ENCODE measurements at regions not wholly inside any gene's neighbourhood (a gene's known extent, or its start where the extent isn't known, plus 50 kb on each side); places are given as distances from the start of the nearest gene placed in this dataset.

DNA sequence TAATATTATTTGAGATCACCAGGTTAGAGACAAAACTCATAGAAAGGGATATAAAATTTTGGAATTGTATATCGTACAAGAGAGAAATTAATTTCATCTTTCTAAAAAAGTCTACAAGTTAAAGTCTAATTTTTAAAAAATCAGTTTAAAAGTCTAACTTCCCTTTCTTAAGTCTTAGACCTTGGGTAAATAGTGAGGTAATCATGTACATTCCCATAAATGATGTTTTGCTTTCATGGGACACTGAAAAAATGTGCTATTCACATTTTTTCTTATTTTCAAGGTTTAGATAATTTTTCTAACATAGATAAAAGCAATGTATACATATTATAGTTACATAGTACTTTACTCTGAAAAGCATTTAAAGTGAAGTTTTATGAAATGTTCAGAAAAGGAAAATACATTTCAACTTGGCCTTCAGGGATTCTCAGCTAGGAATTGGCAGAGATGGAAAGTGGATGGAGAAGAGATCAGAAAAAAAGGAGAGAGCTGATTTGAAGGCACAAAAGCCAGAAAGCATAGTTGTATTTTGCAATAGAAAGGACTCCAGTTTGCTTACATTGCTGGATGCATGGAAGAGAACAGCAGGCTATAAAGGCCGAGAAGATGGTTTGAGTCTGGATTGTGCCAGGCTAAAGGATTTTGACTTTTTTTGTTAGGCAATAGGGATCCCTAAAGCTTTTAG, 194.0 kb downstream of the CASP12 start:
- Histone ChIP-seq H3K36me3 (no peaks in the 10 kb centered on the region), H3K4me3 (no peak overlapping the region), H3K4me1 (peaks cover 0 to 20% (median 6%) of the 10 kb centered on the region in 4 donors), H3K27me3 (no peaks in the 10 kb centered on the region), H3K9me3 (no peaks in the 10 kb centered on the region), H3K27ac (peak overlapping the region in 4 of 5 donors; percentile 55 to 69 (median 62))
- intact Hi-C loops (cut with DNase I; ENCODE audit: low total_unique reads): no loop called here
- DNase-seq: no peak
- 94 to 99% (median 95%) methylated on average over 2 of the region's 2 CpGs for WGBS, 5 donors
- TF ChIP-seq, protein P1, sequence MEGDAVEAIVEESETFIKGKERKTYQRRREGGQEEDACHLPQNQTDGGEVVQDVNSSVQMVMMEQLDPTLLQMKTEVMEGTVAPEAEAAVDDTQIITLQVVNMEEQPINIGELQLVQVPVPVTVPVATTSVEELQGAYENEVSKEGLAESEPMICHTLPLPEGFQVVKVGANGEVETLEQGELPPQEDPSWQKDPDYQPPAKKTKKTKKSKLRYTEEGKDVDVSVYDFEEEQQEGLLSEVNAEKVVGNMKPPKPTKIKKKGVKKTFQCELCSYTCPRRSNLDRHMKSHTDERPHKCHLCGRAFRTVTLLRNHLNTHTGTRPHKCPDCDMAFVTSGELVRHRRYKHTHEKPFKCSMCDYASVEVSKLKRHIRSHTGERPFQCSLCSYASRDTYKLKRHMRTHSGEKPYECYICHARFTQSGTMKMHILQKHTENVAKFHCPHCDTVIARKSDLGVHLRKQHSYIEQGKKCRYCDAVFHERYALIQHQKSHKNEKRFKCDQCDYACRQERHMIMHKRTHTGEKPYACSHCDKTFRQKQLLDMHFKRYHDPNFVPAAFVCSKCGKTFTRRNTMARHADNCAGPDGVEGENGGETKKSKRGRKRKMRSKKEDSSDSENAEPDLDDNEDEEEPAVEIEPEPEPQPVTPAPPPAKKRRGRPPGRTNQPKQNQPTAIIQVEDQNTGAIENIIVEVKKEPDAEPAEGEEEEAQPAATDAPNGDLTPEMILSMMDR (IDR thresholded peaks at IDR 0.05): no peak
- TF ChIP-seq POLR2AphosphoS5 (IDR thresholded peaks at IDR 0.05) (no peak), EP300 (IDR thresholded peaks at IDR 0.05) (no peak), POLR2A (IDR thresholded peaks at IDR 0.05) (no peak)

DNA sequence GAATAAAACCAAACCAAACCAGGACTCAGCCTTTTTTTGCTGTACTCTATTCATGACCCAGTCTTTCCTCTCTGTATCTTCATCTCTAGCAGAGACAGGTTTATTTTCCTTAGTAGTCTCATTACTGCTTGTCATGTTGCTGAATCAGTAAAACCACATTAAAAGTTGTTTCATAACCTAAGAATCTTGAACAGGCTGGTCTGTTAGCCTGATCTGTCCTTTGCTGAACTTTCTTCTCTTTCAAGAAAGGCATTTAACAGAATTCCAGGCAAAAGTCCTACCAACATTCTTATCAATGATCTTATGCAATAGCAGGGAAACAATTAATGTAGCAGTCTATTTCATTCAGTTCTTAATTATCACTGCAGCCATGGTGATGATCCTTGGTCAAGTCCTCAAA, 197.7 kb downstream of the CASP12 start:
- no peak for DNase-seq
- Histone ChIP-seq H3K27ac (no peak overlapping the region), H3K9me3 (no peaks in the 10 kb centered on the region), H3K36me3 (no peaks in the 10 kb centered on the region), H3K27me3 (no peaks in the 10 kb centered on the region), H3K4me3 (no peak overlapping the region), H3K4me1 (peaks cover 0 to 15% (median 3%) of the 10 kb centered on the region in 4 donors)
- TF ChIP-seq POLR2A (IDR thresholded peaks at IDR 0.05) (no peak), EP300 (IDR thresholded peaks at IDR 0.05) (no peak), POLR2AphosphoS5 (IDR thresholded peaks at IDR 0.05) (no peak)
- TF ChIP-seq, protein P1 (IDR thresholded peaks at IDR 0.05): no peak
- intact Hi-C loops (cut with DNase I; ENCODE audit: low total_unique reads): no loop called here

DNA sequence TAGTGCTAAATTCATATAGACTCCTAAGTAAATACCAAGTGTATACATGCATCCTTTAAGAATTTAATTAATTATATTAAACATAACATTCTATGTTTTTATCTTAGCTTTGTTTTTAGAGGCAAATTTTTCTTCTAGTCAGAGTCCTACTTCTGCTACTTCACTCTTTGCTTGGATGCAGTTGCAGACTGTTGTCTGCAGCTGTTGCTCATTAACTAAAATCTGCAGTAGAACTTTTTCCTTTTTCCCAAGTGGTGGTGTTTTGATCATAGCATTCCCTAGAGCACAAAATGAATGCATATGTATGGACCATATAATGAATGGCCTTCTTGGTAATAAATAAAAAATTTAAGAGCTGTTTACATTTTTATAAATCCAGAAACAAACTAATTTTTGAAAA, 198.3 kb downstream of the CASP12 start:
- H3K36me3 ChIP-seq: no peaks in the 10 kb centered on the region
- no peaks in the 10 kb centered on the region for H3K27me3 ChIP-seq
- TF ChIP-seq EP300 (IDR thresholded peaks at IDR 0.05): no peak
- intact Hi-C loops (cut with DNase I; ENCODE audit: low total_unique reads): no loop called here
- H3K4me1 ChIP-seq: peaks cover 0 to 9% (median under 1%) of the 10 kb centered on the region in 4 donors
- no peak overlapping the region for H3K27ac ChIP-seq
- DNase-seq: no peak
- H3K9me3 ChIP-seq: no peaks in the 10 kb centered on the region
- H3K4me3 ChIP-seq: no peak overlapping the region

DNA sequence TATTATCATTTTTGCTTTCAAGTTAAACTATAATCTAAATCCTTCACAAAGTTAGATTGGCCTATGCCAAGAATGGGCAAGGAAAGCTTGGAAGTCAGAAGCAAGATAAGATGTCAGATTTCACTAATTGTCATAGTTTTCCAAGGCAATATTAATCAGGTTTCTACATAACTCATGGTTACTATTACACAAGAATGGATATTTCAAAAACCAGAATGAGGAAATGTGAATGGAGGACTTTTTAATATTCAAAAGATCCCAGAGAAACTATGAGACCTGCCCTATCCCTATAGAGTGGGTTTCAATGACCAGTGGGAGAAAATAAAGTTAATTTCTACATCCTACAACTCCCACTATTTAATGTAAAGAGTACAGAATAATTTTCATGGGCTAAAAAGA, 203.2 kb downstream of the CASP12 start:
- H3K4me1 ChIP-seq: no peaks in the 10 kb centered on the region
- H3K36me3 ChIP-seq: no peaks in the 10 kb centered on the region
- DNase-seq: no peak
- TF ChIP-seq POLR2A (IDR thresholded peaks at IDR 0.05) (no peak), EP300 (IDR thresholded peaks at IDR 0.05) (no peak), POLR2AphosphoS5 (IDR thresholded peaks at IDR 0.05) (no peak)
- TF ChIP-seq, protein P1 (IDR thresholded peaks at IDR 0.05): no peak
- H3K9me3 ChIP-seq: no peaks in the 10 kb centered on the region
- H3K27ac ChIP-seq: no peak overlapping the region
- intact Hi-C loops (cut with DNase I; ENCODE audit: low total_unique reads): no loop called here
- no peak overlapping the region for H3K4me3 ChIP-seq
- H3K27me3 ChIP-seq: no peaks in the 10 kb centered on the region

DNA sequence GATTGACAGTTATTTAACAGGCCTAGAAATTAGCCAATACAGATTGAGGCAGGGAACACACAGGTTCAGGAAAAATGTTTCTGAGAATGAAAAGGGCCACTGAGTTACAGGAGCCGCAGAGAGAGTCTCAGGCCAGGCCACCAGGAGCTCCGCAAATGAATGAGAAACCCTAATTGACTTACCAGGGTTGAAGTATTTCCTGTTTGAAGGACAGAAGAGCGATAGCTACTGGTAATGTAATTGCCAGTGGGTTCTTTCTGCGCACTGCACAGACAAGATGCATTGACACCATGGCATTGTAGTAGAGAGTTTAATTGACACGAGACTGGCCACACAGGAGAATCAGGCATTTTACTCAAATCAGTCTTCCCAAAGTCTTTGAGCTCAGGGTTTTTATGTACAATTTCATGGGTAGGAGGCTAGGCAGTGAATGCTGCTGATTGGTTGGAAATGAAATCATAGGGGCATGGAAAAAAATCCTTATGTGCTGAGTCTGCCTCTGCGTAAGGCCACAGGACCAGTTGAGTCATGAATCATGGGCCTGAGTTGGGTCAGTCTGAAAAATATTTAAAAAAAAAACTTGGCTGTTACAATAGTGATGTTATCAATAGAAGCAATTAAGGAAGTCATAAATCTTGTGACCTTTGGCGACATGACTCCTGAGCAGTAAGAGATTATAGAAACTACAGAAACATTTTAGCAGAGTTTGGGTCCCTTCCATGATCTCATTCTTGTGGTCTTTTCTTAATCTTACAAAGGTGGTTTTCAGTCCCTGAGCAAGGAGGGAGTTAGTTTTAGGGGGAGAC, 203.8 kb downstream of the CASP12 start:
- no peaks in the 10 kb centered on the region for H3K36me3 ChIP-seq
- H3K4me3 ChIP-seq: no peak overlapping the region
- 76 to 82% (median 78%) methylated on average over 7 of the region's 7 CpGs for WGBS, 5 donors
- H3K4me1 ChIP-seq: no peaks in the 10 kb centered on the region
- TF ChIP-seq POLR2A (IDR thresholded peaks at IDR 0.05): no peak
- no peak for TF ChIP-seq EP300 (IDR thresholded peaks at IDR 0.05)
- no peaks in the 10 kb centered on the region for H3K9me3 ChIP-seq
- H3K27me3 ChIP-seq: no peaks in the 10 kb centered on the region
- DNase-seq: no peak
- intact Hi-C loops (cut with DNase I; ENCODE audit: low total_unique reads): no loop called here
- no peak overlapping the region for H3K27ac ChIP-seq

All from stomach (tissue), 8 donors.